Endothelial cell of umbilical vein (primary cell): ENCODE measurements at regions not wholly inside any gene's neighbourhood (a gene's known extent, or its start where the extent isn't known, plus 50 kb on each side); places are given as distances from the start of the nearest gene placed in this dataset.

Experiments
- BruUV-seq: library from RNA; stranded (reverse); fragments of 400-500 nt; replicated peaks from 2 replicates; lab custom pipeline; 2021; lab: Mats Ljungman, UMichigan
- CTCF ChIA-PET: fragments of 300-600, 350-600 bp; sonication (Branson Sonifier 250); formaldehyde crosslinking; loops from one replicate; lab custom pipeline; 2021; ENCODE audit warnings: antibody characterized with exemption, inconsistent platforms; lab: Charles Lee
- POLR2A ChIA-PET: fragments of 300-600, 350-600 bp; sonication (Branson Sonifier 250); formaldehyde crosslinking; loops from one replicate; lab custom pipeline; 2021; ENCODE audit warnings: antibody characterized with exemption, inconsistent platforms; lab: Charles Lee
- DNase-seq: peaks from one replicate; pipeline ENCODE4 v3.0.0-alpha.2; 2011; ENCODE audit warnings: low read depth, low spot score
- FAIRE-seq: peaks from 2 replicates; lab custom pipeline; 2011; peaks lifted over from hg19 to GRCh38; lab: Jason Lieb, UNC
- H2AFZ ChIP-seq: 2 replicates; pipeline ENCODE4 v1.6.0; 2012; ENCODE audit warnings: low read depth, low read length, control low read depth, inconsistent platforms
- H3K27ac ChIP-seq: 2 replicates; pipeline ENCODE4 v1.5.1; 2011; ENCODE audit warnings: low read depth, mild to moderate bottlenecking, control low read depth, low read length, moderate library complexity; ENCODE audit not compliant: insufficient read depth
- H3K27me3 ChIP-seq, 2 experiments: 2 replicates each; pipeline versions ENCODE4 v1.6.0 to v1.6.1; 2011; ENCODE audit warnings: low read length in 2 of 2, mixed read lengths in 1 of 2; ENCODE audit not compliant: control insufficient read depth in 2 of 2, insufficient read depth in 2 of 2
- H3K36me3 ChIP-seq, 2 experiments: 2 replicates in 1 of 2; 3 replicates in 1 of 2; pipeline ENCODE4 v1.5.1; 2011; ENCODE audit warnings: low read length in 2 of 2, mild to moderate bottlenecking in 1 of 2, moderate library complexity in 1 of 2; ENCODE audit not compliant: control insufficient read depth in 2 of 2, insufficient read depth in 2 of 2; ENCODE audit errors: extremely low read depth in 1 of 2
- H3K4me1 ChIP-seq: 3 replicates; pipeline ENCODE4 v1.5.1; 2011; ENCODE audit warnings: mild to moderate bottlenecking, low read length; ENCODE audit not compliant: control insufficient read depth, insufficient read depth; ENCODE audit errors: extremely low read depth
- H3K4me2 ChIP-seq: 2 replicates; pipeline ENCODE4 v1.6.1; 2011; ENCODE audit warnings: low read length, control low read depth, mixed read lengths; ENCODE audit not compliant: insufficient read depth
- H3K4me3 ChIP-seq, 3 experiments: fragments of 200-600 bp in 1 of 3; sonication (generic), shearing (Covaris generic) in 1 of 3; replicated peaks in 1 of 3; 2 replicates each; pipeline ENCODE4 v1.5.1; 2011 to 2016; ENCODE audit warnings: control low read depth in 3 of 3, low read length in 3 of 3, mild to moderate bottlenecking in 2 of 3, inconsistent platforms in 1 of 3, low read depth in 1 of 3, moderate library complexity in 1 of 3; ENCODE audit not compliant: insufficient read depth in 1 of 3
- H3K79me2 ChIP-seq: 2 replicates; pipeline ENCODE4 v1.6.0; 2012; ENCODE audit warnings: low read length, inconsistent platforms; ENCODE audit not compliant: control insufficient read depth, insufficient read depth
- H3K9ac ChIP-seq: replicated peaks from 2 replicates; pipeline ENCODE3; 2011; ENCODE audit warnings: low read length, control low read depth; ENCODE audit not compliant: insufficient read depth; ENCODE audit errors: extremely low read depth
- H3K9me1 ChIP-seq: replicated peaks from 3 replicates; pipeline ENCODE4 v1.6.0; 2011; ENCODE audit warnings: mild to moderate bottlenecking, low read length; ENCODE audit not compliant: control insufficient read depth, insufficient read depth; ENCODE audit errors: extremely low read depth
- H3K9me3 ChIP-seq: replicated peaks from 2 replicates; pipeline ENCODE4 v1.5.1; 2012; ENCODE audit warnings: low read length, inconsistent platforms; ENCODE audit not compliant: control insufficient read depth, insufficient read depth
- H4K20me1 ChIP-seq: replicated peaks from 2 replicates; pipeline ENCODE3; 2011; ENCODE audit warnings: mild to moderate bottlenecking, low read length; ENCODE audit not compliant: control insufficient read depth, insufficient read depth; ENCODE audit errors: extremely low read depth
- CTCF ChIP-seq, 2 donors: IDR thresholded peaks; 1 replicate in 1 of 2; 2 replicates in 1 of 2; pipeline ENCODE4 v1.5.1; 2011; ENCODE audit warnings: low read length in 2 of 2, mild to moderate bottlenecking in 2 of 2, moderate library complexity in 2 of 2, control low read depth in 1 of 2, inconsistent platforms in 1 of 2, low read depth in 1 of 2; ENCODE audit not compliant: insufficient read depth in 1 of 2; ENCODE audit errors: extremely low read depth in 1 of 2
- FOS ChIP-seq: IDR thresholded peaks from 2 replicates; pipeline ENCODE4 v1.6.1; 2011; ENCODE audit warnings: mild to moderate bottlenecking, low read length, moderate library complexity, borderline replicate concordance; ENCODE audit not compliant: insufficient read depth
- GATA2 ChIP-seq: IDR thresholded peaks from 2 replicates; pipeline ENCODE4 v1.7.0; 2011; ENCODE audit warnings: low read depth, mild to moderate bottlenecking, moderate library complexity, mixed read lengths, low read length; ENCODE audit not compliant: insufficient read length, insufficient read depth
- JUN ChIP-seq: IDR thresholded peaks from 2 replicates; pipeline ENCODE4 v1.6.1; 2011; ENCODE audit warnings: borderline replicate concordance, low read depth; ENCODE audit not compliant: insufficient read length, insufficient read depth
- MYC ChIP-seq: IDR thresholded peaks from one replicate; pipeline ENCODE4 v1.6.1; 2011; ENCODE audit warnings: mild to moderate bottlenecking, low read depth, low read length
- POLR2A ChIP-seq: IDR thresholded peaks from 2 replicates; pipeline ENCODE4 v1.6.1; 2012; ENCODE audit warnings: low read depth, mild to moderate bottlenecking, control low read depth, low read length
- POLR2AphosphoS5 ChIP-seq: IDR thresholded peaks from 2 replicates; pipeline ENCODE4 v1.6.1; 2012; ENCODE audit warnings: low read depth, mild to moderate bottlenecking, control low read depth, low read length, moderate library complexity; ENCODE audit not compliant: insufficient read depth
- dilution Hi-C: fragments of 300-500 bp; cut with MboI; formaldehyde crosslinking; loops from one replicate; pipeline ENCODE4 v1.15.0; 2019; ENCODE audit warnings: low sequenced_read_pairs; ENCODE audit not compliant: extremely low pct_ligation_motif_present
- intact Hi-C: fragments of 100-400 bp; cut with micrococcal nuclease; formaldehyde crosslinking; loops from one replicate; pipeline ENCODE4 v1.10.0; 2022

GRCh38 chr2:59027320-59027719 is 786.2 kb upstream of the FANCL start:
- no TSS peak for BruUV-seq
- intact Hi-C loops: no loop called here

More at GRCh38 chr2:59027320-59027719, 786.2 kb upstream of the FANCL start:
- ChIA-PET CTCF (no interaction called here), POLR2A (no interaction called here)
- no peaks in the 10 kb centered on the region for H3K9me1 ChIP-seq
- H3K4me1 ChIP-seq: no peaks in the 10 kb centered on the region
- TF ChIP-seq FOS (no peak), MYC (no peak), JUN (no peak), CTCF (IDR thresholded peaks at IDR 0.05; ENCODE audit: extremely low read depth in 1 of 2, insufficient read depth in 1 of 2, low read depth in 1 of 2, low read length in 2 of 2) (no peak), POLR2AphosphoS5 (no peak), POLR2A (no peak), GATA2 (no peak)
- dilution Hi-C loops: no loop called here
- DNase-seq (no peak), FAIRE-seq (no peak)
- no peak overlapping the region for H3K4me3 ChIP-seq
- no peaks in the 10 kb centered on the region for H3K36me3 ChIP-seq
- H3K27me3 ChIP-seq: no peaks in the 10 kb centered on the region
- H2AFZ ChIP-seq: no peak overlapping the region
- no peak overlapping the region for H3K4me2 ChIP-seq
- H3K27ac ChIP-seq: no peak overlapping the region
- H3K9me3 ChIP-seq: no peaks in the 10 kb centered on the region
- no peaks in the 10 kb centered on the region for H3K79me2 ChIP-seq
- H3K9ac ChIP-seq: no peak overlapping the region
- no peaks in the 10 kb centered on the region for H4K20me1 ChIP-seq
